ENCODE measurements at regions not wholly inside any gene's neighbourhood (a gene's known extent, or its start where the extent isn't known, plus 50 kb on each side); places are given as distances from the start of the nearest gene placed in this dataset.

GRCh38 chr19:29273000-29273640, 60.2 kb upstream of the UQCRFS1 start:
- Histone ChIP-seq H3K36me3 (no peaks in the 10 kb centered on the region), H3K4me3 (ENCODE audit: low read depth, low read length) (no peak overlapping the region), H3K27ac (no peak overlapping the region), H3K9me3 (ENCODE audit: severe bottlenecking) (no peaks in the 10 kb centered on the region), H3K27me3 (ENCODE audit: insufficient read depth, low read depth, severe bottlenecking) (peaks cover 87% of the 10 kb centered on the region)
- no peak for DNase-seq
- TF ChIP-seq, protein P1, sequence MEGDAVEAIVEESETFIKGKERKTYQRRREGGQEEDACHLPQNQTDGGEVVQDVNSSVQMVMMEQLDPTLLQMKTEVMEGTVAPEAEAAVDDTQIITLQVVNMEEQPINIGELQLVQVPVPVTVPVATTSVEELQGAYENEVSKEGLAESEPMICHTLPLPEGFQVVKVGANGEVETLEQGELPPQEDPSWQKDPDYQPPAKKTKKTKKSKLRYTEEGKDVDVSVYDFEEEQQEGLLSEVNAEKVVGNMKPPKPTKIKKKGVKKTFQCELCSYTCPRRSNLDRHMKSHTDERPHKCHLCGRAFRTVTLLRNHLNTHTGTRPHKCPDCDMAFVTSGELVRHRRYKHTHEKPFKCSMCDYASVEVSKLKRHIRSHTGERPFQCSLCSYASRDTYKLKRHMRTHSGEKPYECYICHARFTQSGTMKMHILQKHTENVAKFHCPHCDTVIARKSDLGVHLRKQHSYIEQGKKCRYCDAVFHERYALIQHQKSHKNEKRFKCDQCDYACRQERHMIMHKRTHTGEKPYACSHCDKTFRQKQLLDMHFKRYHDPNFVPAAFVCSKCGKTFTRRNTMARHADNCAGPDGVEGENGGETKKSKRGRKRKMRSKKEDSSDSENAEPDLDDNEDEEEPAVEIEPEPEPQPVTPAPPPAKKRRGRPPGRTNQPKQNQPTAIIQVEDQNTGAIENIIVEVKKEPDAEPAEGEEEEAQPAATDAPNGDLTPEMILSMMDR (IDR thresholded peaks at IDR 0.05; ENCODE audit: low read depth, low read length): no peak

DNA sequence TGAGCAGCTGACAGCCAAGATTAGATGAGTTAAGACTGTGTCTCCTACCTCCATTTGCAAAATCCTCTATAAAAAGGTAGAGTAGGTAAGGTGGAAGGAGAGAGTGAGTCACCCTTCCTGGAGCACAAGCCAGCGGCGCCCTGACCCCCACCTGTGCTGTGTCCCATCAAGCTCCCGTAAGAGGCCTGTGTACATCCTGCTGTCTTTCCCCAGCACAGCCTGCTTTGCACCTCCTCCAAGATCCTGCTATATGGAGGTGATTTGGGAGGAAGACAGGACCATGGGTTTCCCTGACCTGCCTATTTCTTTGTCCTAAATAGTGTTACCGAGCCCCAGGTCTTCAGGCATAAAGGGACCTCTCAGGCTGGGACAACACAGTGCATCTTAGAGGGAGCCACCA, 62.3 kb upstream of the UQCRFS1 start:
- DNase-seq: no peak

DNA sequence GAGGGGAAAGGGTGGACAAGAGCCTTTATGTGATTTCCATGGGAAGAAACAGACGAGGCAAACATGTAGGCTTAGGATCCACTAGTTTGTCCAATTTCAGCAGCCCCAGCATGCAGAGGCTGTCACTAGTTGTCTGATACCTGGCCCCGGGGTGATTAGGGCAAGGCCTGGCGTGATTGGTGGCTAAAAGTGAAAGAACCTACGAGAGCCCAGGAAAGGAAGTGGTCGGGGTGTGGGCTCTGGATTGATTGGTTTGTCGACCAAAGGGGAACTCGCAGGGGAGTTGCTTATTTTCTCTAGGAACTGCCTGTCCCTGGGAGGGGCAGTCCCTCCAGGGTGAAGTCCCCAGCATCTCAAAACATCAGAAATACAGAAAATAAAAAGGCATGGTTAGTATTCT, 64.2 kb upstream of the UQCRFS1 start:
- Histone ChIP-seq H3K36me3 (no peaks in the 10 kb centered on the region), H3K27ac (no peak overlapping the region)

More for the DNA sequence above, 62.3 kb upstream of the UQCRFS1 start:
- Histone ChIP-seq H3K27me3 (ENCODE audit: insufficient read depth, low read depth, severe bottlenecking) (peaks cover 91% of the 10 kb centered on the region), H3K36me3 (no peaks in the 10 kb centered on the region), H3K4me3 (ENCODE audit: low read depth, low read length) (no peak overlapping the region), H3K27ac (no peak overlapping the region), H3K9me3 (ENCODE audit: severe bottlenecking) (no peaks in the 10 kb centered on the region)
- TF ChIP-seq, protein P1 (IDR thresholded peaks at IDR 0.05; ENCODE audit: low read depth, low read length): no peak

GRCh38 chr19:29278716-29279115, 65.8 kb upstream of the UQCRFS1 start:
- no peaks in the 10 kb centered on the region for H3K36me3 ChIP-seq
- no peak overlapping the region for H3K27ac ChIP-seq
- no peak overlapping the region for H3K4me3 ChIP-seq (ENCODE audit: low read depth, low read length)
- no peak for DNase-seq
- peaks cover 90% of the 10 kb centered on the region for H3K27me3 ChIP-seq (ENCODE audit: insufficient read depth, low read depth, severe bottlenecking)
- H3K9me3 ChIP-seq (ENCODE audit: severe bottlenecking): peaks cover 2% of the 10 kb centered on the region
- TF ChIP-seq, protein P1 (IDR thresholded peaks at IDR 0.05; ENCODE audit: low read depth, low read length): no peak

More for the DNA sequence above, 64.2 kb upstream of the UQCRFS1 start:
- TF ChIP-seq, protein P1 (IDR thresholded peaks at IDR 0.05; ENCODE audit: low read depth, low read length): no peak
- Histone ChIP-seq H3K27me3 (ENCODE audit: insufficient read depth, low read depth, severe bottlenecking) (peaks cover 94% of the 10 kb centered on the region), H3K9me3 (ENCODE audit: severe bottlenecking) (peaks cover 2% of the 10 kb centered on the region), H3K4me3 (ENCODE audit: low read depth, low read length) (no peak overlapping the region)
- no peak for DNase-seq

DNA sequence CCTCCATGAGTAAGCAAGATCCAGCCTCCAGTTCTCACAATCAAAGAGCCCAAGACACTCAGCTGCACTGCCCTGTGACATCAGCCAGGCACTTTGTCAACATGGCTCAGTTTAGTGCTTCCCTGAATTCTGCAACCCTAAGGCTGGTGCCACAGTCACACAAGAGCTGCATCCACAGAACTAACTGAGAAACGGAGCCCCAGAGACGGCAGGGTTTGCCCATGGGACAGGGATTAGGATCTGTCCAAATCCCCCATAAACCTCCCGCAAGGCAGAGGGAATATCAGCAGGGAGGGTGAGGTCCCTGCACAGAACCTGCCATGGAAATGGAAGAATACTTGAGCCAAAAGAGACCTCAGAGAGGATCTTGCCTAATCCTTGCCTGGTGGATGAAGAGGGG, 70.4 kb upstream of the UQCRFS1 start:
- H3K9me3 ChIP-seq (ENCODE audit: severe bottlenecking): peaks cover 2% of the 10 kb centered on the region
- no peak overlapping the region for H3K4me3 ChIP-seq (ENCODE audit: low read depth, low read length)
- no peak for DNase-seq
- no peaks in the 10 kb centered on the region for H3K36me3 ChIP-seq
- no peak overlapping the region for H3K27ac ChIP-seq
- TF ChIP-seq, protein P1 (IDR thresholded peaks at IDR 0.05; ENCODE audit: low read depth, low read length): no peak
- peaks cover 92% of the 10 kb centered on the region for H3K27me3 ChIP-seq (ENCODE audit: insufficient read depth, low read depth, severe bottlenecking)

GRCh38 chr19:29285187-29285687, 72.3 kb upstream of the UQCRFS1 start:
- peaks cover 92% of the 10 kb centered on the region for H3K27me3 ChIP-seq (ENCODE audit: insufficient read depth, low read depth, severe bottlenecking)
- no peak overlapping the region for H3K27ac ChIP-seq
- no peak for DNase-seq
- no peak overlapping the region for H3K4me3 ChIP-seq (ENCODE audit: low read depth, low read length)
- TF ChIP-seq, protein P1 (IDR thresholded peaks at IDR 0.05; ENCODE audit: low read depth, low read length): no peak
- no peaks in the 10 kb centered on the region for H3K36me3 ChIP-seq
- peaks cover 2% of the 10 kb centered on the region for H3K9me3 ChIP-seq (ENCODE audit: severe bottlenecking)

All from WERI-Rb-1 (cell line).